ENCODE measurements at regions not wholly inside any gene's neighbourhood (a gene's known extent, or its start where the extent isn't known, plus 50 kb on each side); places are given as distances from the start of the nearest gene placed in this dataset.

DNA sequence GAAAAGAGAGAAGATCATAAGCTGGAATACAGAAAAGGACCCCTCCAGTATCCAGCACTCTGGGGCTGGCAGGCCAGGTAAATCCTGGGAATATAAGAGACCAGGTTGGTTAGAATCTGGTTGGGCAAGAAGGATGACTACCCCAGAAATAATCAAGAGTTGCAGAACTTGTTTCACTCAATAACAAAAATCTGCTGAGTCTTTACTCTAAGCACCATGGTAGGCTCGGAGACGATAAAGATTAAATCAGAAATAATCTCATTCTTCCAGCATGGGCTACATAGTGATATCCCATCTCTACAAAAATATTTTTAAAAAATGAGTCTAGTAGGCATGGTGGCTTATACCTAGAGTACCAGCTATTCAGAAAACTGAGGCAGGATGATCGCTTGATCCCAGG is 138.0 kb upstream of the KCNJ16 start:
- TF ChIP-seq, protein P1, sequence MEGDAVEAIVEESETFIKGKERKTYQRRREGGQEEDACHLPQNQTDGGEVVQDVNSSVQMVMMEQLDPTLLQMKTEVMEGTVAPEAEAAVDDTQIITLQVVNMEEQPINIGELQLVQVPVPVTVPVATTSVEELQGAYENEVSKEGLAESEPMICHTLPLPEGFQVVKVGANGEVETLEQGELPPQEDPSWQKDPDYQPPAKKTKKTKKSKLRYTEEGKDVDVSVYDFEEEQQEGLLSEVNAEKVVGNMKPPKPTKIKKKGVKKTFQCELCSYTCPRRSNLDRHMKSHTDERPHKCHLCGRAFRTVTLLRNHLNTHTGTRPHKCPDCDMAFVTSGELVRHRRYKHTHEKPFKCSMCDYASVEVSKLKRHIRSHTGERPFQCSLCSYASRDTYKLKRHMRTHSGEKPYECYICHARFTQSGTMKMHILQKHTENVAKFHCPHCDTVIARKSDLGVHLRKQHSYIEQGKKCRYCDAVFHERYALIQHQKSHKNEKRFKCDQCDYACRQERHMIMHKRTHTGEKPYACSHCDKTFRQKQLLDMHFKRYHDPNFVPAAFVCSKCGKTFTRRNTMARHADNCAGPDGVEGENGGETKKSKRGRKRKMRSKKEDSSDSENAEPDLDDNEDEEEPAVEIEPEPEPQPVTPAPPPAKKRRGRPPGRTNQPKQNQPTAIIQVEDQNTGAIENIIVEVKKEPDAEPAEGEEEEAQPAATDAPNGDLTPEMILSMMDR (IDR thresholded peaks at IDR 0.05), result no peak
- Mint-ChIP-seq H3K36me3 (ENCODE audit: unreplicated experiment) (no peaks in the 10 kb centered on the region), H3K27ac (ENCODE audit: unreplicated experiment) (no peak overlapping the region), H3K4me1 (ENCODE audit: unreplicated experiment) (no peaks in the 10 kb centered on the region), H3K4me3 (ENCODE audit: unreplicated experiment) (no peak overlapping the region), H3K27me3 (ENCODE audit: unreplicated experiment) (peaks cover 2% of the 10 kb centered on the region), H3K9me3 (ENCODE audit: unreplicated experiment) (peaks cover 3% of the 10 kb centered on the region)
- DNase-seq (ENCODE audit: extremely low spot score, unreplicated experiment), result no peak

DNA sequence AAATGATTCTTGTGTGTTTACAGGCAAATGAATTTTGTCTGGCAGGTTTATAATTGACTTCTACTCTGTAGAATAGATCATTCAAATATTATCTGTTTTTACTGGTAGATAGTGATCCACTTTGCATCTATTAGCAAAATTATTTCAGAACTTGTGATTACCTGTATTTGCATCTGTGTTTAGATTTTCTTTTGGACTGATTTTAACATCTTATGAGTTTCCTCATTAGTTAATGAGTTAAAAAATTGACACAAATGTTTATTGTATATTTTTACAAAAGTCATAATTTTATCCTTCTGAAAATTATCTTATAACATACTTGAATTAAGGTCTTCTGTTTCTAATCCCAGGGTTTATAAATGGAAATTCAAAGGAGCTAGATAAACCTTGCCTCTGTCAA is 132.0 kb upstream of the KCNJ16 start:
- no peaks in the 10 kb centered on the region for H3K36me3 Mint-ChIP-seq (ENCODE audit: unreplicated experiment)
- H3K4me3 Mint-ChIP-seq (ENCODE audit: unreplicated experiment), result no peak overlapping the region
- peaks cover 3% of the 10 kb centered on the region for H3K27me3 Mint-ChIP-seq (ENCODE audit: unreplicated experiment)
- DNase-seq (ENCODE audit: extremely low spot score, unreplicated experiment), result no peak
- H3K27ac Mint-ChIP-seq (ENCODE audit: unreplicated experiment), result no peak overlapping the region
- peaks cover 4% of the 10 kb centered on the region for H3K9me3 Mint-ChIP-seq (ENCODE audit: unreplicated experiment)
- H3K4me1 Mint-ChIP-seq (ENCODE audit: unreplicated experiment), result peaks cover 15% of the 10 kb centered on the region
- TF ChIP-seq, protein P1 (IDR thresholded peaks at IDR 0.05), result no peak

- H3K4me3 Mint-ChIP-seq (ENCODE audit: unreplicated experiment), result no peak overlapping the region
- peaks cover 4% of the 10 kb centered on the region for H3K9me3 Mint-ChIP-seq (ENCODE audit: unreplicated experiment)
- H3K27me3 Mint-ChIP-seq (ENCODE audit: unreplicated experiment), result peaks cover 4% of the 10 kb centered on the region
- H3K27ac Mint-ChIP-seq (ENCODE audit: unreplicated experiment), result no peak overlapping the region
- TF ChIP-seq, protein P1 (IDR thresholded peaks at IDR 0.05), result no peak
- H3K4me1 Mint-ChIP-seq (ENCODE audit: unreplicated experiment), result peaks cover 15% of the 10 kb centered on the region
- no peaks in the 10 kb centered on the region for H3K36me3 Mint-ChIP-seq (ENCODE audit: unreplicated experiment)
- DNase-seq (ENCODE audit: extremely low spot score, unreplicated experiment), result no peak
These were observed 130.6 kb upstream of the KCNJ16 start for GRCh38 chr17:69944406-69944805.

GRCh38 chr17:69945698-69946185 is 129.3 kb upstream of the KCNJ16 start:
- DNase-seq (ENCODE audit: extremely low spot score, unreplicated experiment), result no peak
- H3K9me3 Mint-ChIP-seq (ENCODE audit: unreplicated experiment), result peaks cover 4% of the 10 kb centered on the region
- TF ChIP-seq, protein P1 (IDR thresholded peaks at IDR 0.05), result no peak
- H3K4me1 Mint-ChIP-seq (ENCODE audit: unreplicated experiment), result peaks cover 15% of the 10 kb centered on the region
- H3K27ac Mint-ChIP-seq (ENCODE audit: unreplicated experiment), result no peak overlapping the region
- H3K36me3 Mint-ChIP-seq (ENCODE audit: unreplicated experiment), result no peaks in the 10 kb centered on the region
- no peak overlapping the region for H3K4me3 Mint-ChIP-seq (ENCODE audit: unreplicated experiment)
- H3K27me3 Mint-ChIP-seq (ENCODE audit: unreplicated experiment), result peaks cover 4% of the 10 kb centered on the region

DNA sequence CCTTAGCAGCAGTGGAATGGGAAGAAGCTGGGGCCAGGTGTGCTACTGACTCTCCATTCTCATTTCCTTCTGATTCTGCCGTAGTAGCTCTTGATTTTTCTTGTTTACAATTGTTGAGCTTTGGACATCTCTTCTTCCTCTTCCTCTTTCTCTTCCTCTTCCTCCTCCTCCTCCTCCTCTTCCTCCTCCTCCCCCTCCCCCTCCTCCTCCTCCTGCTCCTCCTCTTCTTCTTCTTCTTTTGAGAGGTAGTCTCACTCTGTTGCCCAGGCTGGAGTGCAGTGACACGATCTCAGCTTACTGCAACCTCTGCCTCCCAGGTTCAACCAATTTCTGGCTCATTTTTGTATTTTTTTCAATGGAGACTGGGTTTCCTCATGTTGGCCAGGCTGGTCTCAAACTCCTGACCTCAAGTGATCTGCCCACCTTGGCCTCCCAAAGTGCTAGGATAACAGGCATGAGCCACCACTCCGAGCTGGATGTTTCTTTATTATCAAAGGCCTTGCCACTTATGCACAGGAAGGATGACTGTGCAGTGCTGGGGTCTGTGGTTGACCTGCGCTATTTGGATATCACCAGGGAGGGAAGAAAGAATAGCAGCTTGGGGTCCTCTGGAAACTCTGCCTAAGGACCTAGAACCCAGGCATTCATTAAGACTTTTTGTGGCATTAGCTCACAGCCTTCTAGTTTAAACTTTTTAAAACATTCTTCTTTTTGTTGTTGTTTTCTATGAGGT is 127.8 kb upstream of the KCNJ16 start:
- H3K4me1 Mint-ChIP-seq (ENCODE audit: unreplicated experiment), result peaks cover 15% of the 10 kb centered on the region
- no peak overlapping the region for H3K27ac Mint-ChIP-seq (ENCODE audit: unreplicated experiment)
- TF ChIP-seq, protein P1 (IDR thresholded peaks at IDR 0.05), result no peak
- H3K36me3 Mint-ChIP-seq (ENCODE audit: unreplicated experiment), result no peaks in the 10 kb centered on the region
- no peak overlapping the region for H3K4me3 Mint-ChIP-seq (ENCODE audit: unreplicated experiment)
- H3K9me3 Mint-ChIP-seq (ENCODE audit: unreplicated experiment), result peaks cover 4% of the 10 kb centered on the region
- no peak for DNase-seq (ENCODE audit: extremely low spot score, unreplicated experiment)
- H3K27me3 Mint-ChIP-seq (ENCODE audit: unreplicated experiment), result peaks cover 4% of the 10 kb centered on the region

All from osteocyte (in vitro differentiated cells).